GM13977 (cell line): ENCODE measurements at regions not wholly inside any gene's neighbourhood (a gene's known extent, or its start where the extent isn't known, plus 50 kb on each side); places are given as distances from the start of the nearest gene placed in this dataset.

Experiments
- DNase-seq: peaks from one replicate; pipeline ENCODE4 v3.0.0; 2012; ENCODE audit warnings: low spot score
- in situ Hi-C: fragments of 300-500 bp; cut with MboI; formaldehyde crosslinking; loops from one replicate; pipeline ENCODE4 v1.12.0; 2022; ENCODE audit warnings: low sequenced_read_pairs, low pct_unique_long_range_greater_than_20kb, mixed read lengths, inconsistent platforms; ENCODE audit not compliant: unreplicated experiment
- TF ChIP-seq, protein P1 (sequence below): IDR thresholded peaks from 2 replicates; pipeline ENCODE4 v1.5.1; 2012; ENCODE audit warnings: mild to moderate bottlenecking, control low read depth; ENCODE audit not compliant: insufficient read depth; ENCODE audit errors: extremely low read depth, missing control alignments

DNA sequence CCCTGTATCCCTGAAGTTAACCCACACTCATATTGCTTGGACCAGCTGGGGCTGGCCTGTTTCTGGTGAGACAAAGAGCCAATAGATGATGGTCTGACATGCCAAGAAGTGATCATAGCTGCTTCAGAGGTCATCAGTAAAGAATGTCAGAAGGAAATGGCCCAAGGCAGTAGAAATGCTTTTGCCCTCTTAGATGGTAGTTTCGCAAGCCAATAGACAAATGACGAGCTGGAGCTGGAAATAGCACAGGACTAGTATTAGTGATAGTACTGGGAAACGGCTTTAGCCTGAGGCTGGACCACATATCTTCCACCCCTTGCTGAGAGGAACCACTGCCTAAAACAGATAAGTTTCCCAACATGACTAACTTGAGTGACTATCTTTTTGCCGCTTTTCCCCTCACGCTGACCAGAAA lies 176.1 kb upstream of the THBS1 start:
- in situ Hi-C loops: no loop called here
- no peak for DNase-seq
- TF ChIP-seq, protein P1, sequence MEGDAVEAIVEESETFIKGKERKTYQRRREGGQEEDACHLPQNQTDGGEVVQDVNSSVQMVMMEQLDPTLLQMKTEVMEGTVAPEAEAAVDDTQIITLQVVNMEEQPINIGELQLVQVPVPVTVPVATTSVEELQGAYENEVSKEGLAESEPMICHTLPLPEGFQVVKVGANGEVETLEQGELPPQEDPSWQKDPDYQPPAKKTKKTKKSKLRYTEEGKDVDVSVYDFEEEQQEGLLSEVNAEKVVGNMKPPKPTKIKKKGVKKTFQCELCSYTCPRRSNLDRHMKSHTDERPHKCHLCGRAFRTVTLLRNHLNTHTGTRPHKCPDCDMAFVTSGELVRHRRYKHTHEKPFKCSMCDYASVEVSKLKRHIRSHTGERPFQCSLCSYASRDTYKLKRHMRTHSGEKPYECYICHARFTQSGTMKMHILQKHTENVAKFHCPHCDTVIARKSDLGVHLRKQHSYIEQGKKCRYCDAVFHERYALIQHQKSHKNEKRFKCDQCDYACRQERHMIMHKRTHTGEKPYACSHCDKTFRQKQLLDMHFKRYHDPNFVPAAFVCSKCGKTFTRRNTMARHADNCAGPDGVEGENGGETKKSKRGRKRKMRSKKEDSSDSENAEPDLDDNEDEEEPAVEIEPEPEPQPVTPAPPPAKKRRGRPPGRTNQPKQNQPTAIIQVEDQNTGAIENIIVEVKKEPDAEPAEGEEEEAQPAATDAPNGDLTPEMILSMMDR: no peak

- in situ Hi-C loops: no loop called here
- TF ChIP-seq, protein P1: no peak
- no peak for DNase-seq
These were observed 174.4 kb upstream of the THBS1 start for GRCh38 chr15:39406485-39406884.

GRCh38 chr15:39407116-39407515 lies 173.8 kb upstream of the THBS1 start:
- in situ Hi-C loops: no loop called here
- no peak for DNase-seq
- TF ChIP-seq, protein P1: no peak

- TF ChIP-seq, protein P1: no peak
- DNase-seq: no peak
- in situ Hi-C loops: no loop called here
These were observed 170.9 kb upstream of the THBS1 start for GRCh38 chr15:39409876-39410530.

DNA sequence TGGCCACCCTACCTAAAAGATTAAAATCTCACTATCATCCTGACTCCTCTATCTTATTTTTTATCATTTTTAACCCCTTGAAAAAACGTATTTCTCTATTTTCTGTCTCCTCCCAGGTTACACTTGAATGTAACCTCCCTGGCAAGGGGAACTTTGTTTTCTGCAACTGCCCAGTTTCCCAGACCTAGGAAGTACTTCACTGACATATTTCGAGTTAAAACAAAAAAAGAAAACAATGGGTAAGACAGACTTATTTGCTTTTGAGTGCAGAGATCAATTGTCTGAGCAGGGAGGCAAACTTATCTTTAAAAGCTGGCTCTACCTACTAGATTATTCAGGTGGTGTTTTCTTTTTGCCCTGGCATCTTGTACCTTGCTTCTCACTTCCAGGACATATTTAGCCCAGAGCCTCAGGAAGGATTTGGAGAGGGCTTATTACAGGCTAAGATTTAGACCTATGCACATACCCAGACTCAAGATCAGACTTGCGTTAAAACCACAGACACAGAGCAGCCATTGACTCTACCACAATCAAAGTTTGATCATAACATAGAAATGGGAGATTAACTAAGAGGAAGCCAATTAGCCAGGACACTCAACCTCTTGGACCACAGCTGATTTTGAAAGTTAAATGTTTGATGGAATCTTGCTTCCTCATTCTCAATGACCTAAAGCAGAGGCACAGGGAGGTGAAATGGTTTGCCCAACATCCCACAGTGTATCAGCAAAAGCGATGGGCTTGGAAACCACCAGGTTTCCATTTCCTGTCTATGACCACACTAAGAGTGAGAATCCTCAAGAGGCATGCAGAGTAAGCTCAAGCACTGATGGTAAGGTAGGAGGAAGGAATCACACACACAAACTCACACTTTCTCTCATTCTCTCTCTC lies 169.5 kb upstream of the THBS1 start:
- TF ChIP-seq, protein P1: no peak
- DNase-seq: peak; percentile 43
- in situ Hi-C loops: no loop called here

DNA sequence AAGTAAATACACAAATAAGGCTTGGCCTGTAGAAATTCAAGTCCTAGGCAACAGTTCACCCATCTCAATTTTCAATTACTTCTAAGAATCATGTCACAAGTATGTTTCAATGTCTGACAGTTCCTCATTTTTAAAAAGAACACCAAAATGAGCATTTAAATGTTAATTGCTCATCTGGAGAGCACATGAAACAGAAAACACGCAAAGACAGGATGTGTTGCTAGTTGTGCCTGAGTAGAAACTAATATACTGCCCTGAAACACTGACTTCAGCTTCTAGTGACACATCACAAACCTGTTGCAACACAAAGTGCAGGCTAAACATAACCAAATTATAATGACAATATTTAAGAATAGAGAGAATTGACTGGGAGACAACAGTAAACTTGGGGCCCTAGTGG lies 167.3 kb upstream of the THBS1 start:
- TF ChIP-seq, protein P1: no peak
- DNase-seq: peak; percentile 36
- in situ Hi-C loops: no loop called here
